SK-N-SH (cell line): ENCODE measurements at regions not wholly inside any gene's neighbourhood (a gene's known extent, or its start where the extent isn't known, plus 50 kb on each side); places are given as distances from the start of the nearest gene placed in this dataset.

ENCODE experiments used
- CTCF ChIA-PET: fragments of 300-600, 350-600 bp; formaldehyde crosslinking; extraction: SDS; loops from one replicate; lab custom pipeline; 2021; lab: Yijun Ruan, JAX
- POLR2A ChIA-PET: fragments of 350-600 bp; sonication (Branson Sonifier 250); formaldehyde crosslinking; extraction: SDS; loops from one replicate; lab custom pipeline; 2020; ENCODE audit warnings: antibody characterized with exemption, inconsistent platforms; lab: Yijun Ruan, JAX
- DNase-seq: peaks from one replicate; pipeline ENCODE4 v3.0.0; 2012
- H2AFZ ChIP-seq: fragments of 200-600 bp; sonication (generic); 2 replicates; pipeline ENCODE4 v1.8.1; 2016; ENCODE audit warnings: antibody characterized with exemption, mild to moderate bottlenecking, low read depth
- H3F3A ChIP-seq: fragments of 200-600 bp; sonication (generic); replicated peaks from 2 replicates; pipeline ENCODE3; 2016; ENCODE audit warnings: antibody characterized with exemption, mild to moderate bottlenecking; ENCODE audit not compliant: insufficient read depth
- H3K27ac ChIP-seq, 2 experiments: fragments of 200-500 bp in 1 of 2; fragments of 200-600 bp in 1 of 2; sonication (Bioruptor generic) in 1 of 2; sonication (generic), shearing (Covaris generic) in 1 of 2; 2 replicates each; pipeline versions ENCODE4 v1.5.1 to v1.6.1; 2014 to 2016; ENCODE audit warnings: low read depth in 2 of 2, inconsistent platforms in 1 of 2, low read length in 1 of 2, mild to moderate bottlenecking in 1 of 2, mixed read lengths in 1 of 2
- H3K27me3 ChIP-seq: fragments of 200-600 bp; sonication (generic), shearing (Covaris generic); 2 replicates; pipeline ENCODE4 v1.6.1; 2016; ENCODE audit warnings: mixed run types; ENCODE audit not compliant: insufficient read depth
- H3K36me3 ChIP-seq, 2 experiments: fragments of 200-500 bp in 1 of 2; fragments of 200-600 bp in 1 of 2; sonication (Bioruptor generic) in 1 of 2; sonication (generic) in 1 of 2; replicated peaks in 1 of 2; 2 replicates each; pipeline versions ENCODE3 to v1.5.1; 2014 to 2016; ENCODE audit warnings: low read length in 1 of 2, mild to moderate bottlenecking in 1 of 2; ENCODE audit not compliant: insufficient read depth in 2 of 2, control insufficient read depth in 1 of 2
- H3K4me1 ChIP-seq, 2 experiments: fragments of 200-500 bp in 1 of 2; fragments of 200-600 bp in 1 of 2; sonication (Bioruptor generic) in 1 of 2; sonication (generic), shearing (Covaris generic) in 1 of 2; 2 replicates each; pipeline versions ENCODE4 v1.5.1 to v1.6.1; 2014 to 2016; ENCODE audit warnings: low read depth in 1 of 2, low read length in 1 of 2, mixed run types in 1 of 2; ENCODE audit not compliant: insufficient read depth in 2 of 2, control insufficient read depth in 1 of 2
- H3K4me2 ChIP-seq: fragments of 200-600 bp; sonication (generic), shearing (Covaris generic); 2 replicates; pipeline ENCODE4 v1.6.1; 2017; ENCODE audit warnings: mixed run types
- H3K4me3 ChIP-seq, 2 experiments: fragments of 200-500 bp in 1 of 2; fragments of 200-600 bp in 1 of 2; sonication (Bioruptor generic) in 1 of 2; sonication (generic), shearing (Covaris generic) in 1 of 2; 2 replicates each; pipeline versions ENCODE4 v1.5.1 to v1.8.1; 2014 to 2016; ENCODE audit warnings: low read depth in 2 of 2, inconsistent platforms in 1 of 2, low read length in 1 of 2, mild to moderate bottlenecking in 1 of 2, mixed read lengths in 1 of 2, moderate library complexity in 1 of 2
- H3K79me2 ChIP-seq: fragments of 200-600 bp; sonication (generic); 2 replicates; pipeline ENCODE4 v1.8.1; 2017; ENCODE audit warnings: mild to moderate bottlenecking; ENCODE audit not compliant: insufficient read depth
- H3K9ac ChIP-seq: fragments of 200-600 bp; sonication (generic); 2 replicates; pipeline ENCODE4 v1.6.1; 2017; ENCODE audit warnings: mixed run types
- H3K9me2 ChIP-seq: fragments of 200-600 bp; sonication (generic); 2 replicates; pipeline ENCODE4 v1.6.1; 2017; ENCODE audit warnings: mixed run types
- H3K9me3 ChIP-seq: fragments of 200-600 bp; sonication (generic); 2 replicates; pipeline ENCODE4 v1.6.1; 2017; ENCODE audit warnings: mixed run types, mild to moderate bottlenecking, moderate library complexity
- H4K20me1 ChIP-seq: fragments of 200-600 bp; sonication (generic); 2 replicates; pipeline ENCODE4 v1.6.1; 2017; ENCODE audit warnings: mild to moderate bottlenecking, mixed run types; ENCODE audit not compliant: insufficient read depth
- EP300 ChIP-seq, 2 experiments: IDR thresholded peaks; 2 replicates each; pipeline versions ENCODE4 v1.4.0 to v1.6.1; 2012; ENCODE audit warnings: borderline replicate concordance in 1 of 2, low read depth in 1 of 2, low read length in 1 of 2
- FOXJ3 ChIP-seq: sonication (generic); formaldehyde crosslinking; IDR thresholded peaks from 2 replicates; pipeline ENCODE4 v1.5.1; 2020; ENCODE audit warnings: mild to moderate bottlenecking, missing genetic modification reagents
- GATA2 ChIP-seq: sonication (generic); formaldehyde crosslinking; IDR thresholded peaks from 2 replicates; pipeline ENCODE4 v1.5.0; 2020; ENCODE audit warnings: mild to moderate bottlenecking, missing genetic modification reagents
- MAX ChIP-seq: IDR thresholded peaks from 2 replicates; pipeline ENCODE4 v1.4.0; 2012; ENCODE audit warnings: low read depth
- MEF2A ChIP-seq: IDR thresholded peaks from 2 replicates; pipeline ENCODE4 v1.4.0; 2012; ENCODE audit warnings: low read depth, borderline replicate concordance
- NFIC ChIP-seq: IDR thresholded peaks from 2 replicates; pipeline ENCODE4 v1.4.0; 2012; ENCODE audit warnings: borderline replicate concordance
- PBX3 ChIP-seq: IDR thresholded peaks from 2 replicates; pipeline ENCODE4; 2012
- RAD21 ChIP-seq: IDR thresholded peaks from 2 replicates; pipeline ENCODE4 v1.6.1; 2012; ENCODE audit warnings: mild to moderate bottlenecking, low read length
- REST ChIP-seq: IDR thresholded peaks from 2 replicates; pipeline ENCODE4 v1.6.1; 2012; ENCODE audit warnings: mild to moderate bottlenecking, low read depth, low read length, moderate library complexity
- RXRA ChIP-seq: IDR thresholded peaks from 2 replicates; pipeline ENCODE4 v1.4.0; 2012; ENCODE audit warnings: low read depth, mild to moderate bottlenecking, borderline replicate concordance
- TAF1 ChIP-seq: IDR thresholded peaks from 2 replicates; pipeline ENCODE4 v1.6.1; 2012; ENCODE audit warnings: low read depth, mild to moderate bottlenecking, low read length, moderate library complexity, borderline replicate concordance
- USF2 ChIP-seq: fragments of 150-350 bp; IDR thresholded peaks from 2 replicates; pipeline ENCODE4 v1.6.1; 2017; ENCODE audit warnings: antibody characterized with exemption, low read length, low read depth, borderline replicate concordance
- WGBS: methylation state at CpG from one replicate; pipeline ENCODE4 v1.1.6; 2017; ENCODE audit warnings: low lambda C conversion rate; 5-methylcytosine and 5-hydroxymethylcytosine counted together

GRCh38 chrX:130516123-130516522, 114.3 kb downstream of the RBMX2 start:
- Histone ChIP-seq H3K79me2 (no peaks in the 10 kb centered on the region), H3K9ac (no peak overlapping the region), H3K4me1 (no peaks in the 10 kb centered on the region), H4K20me1 (no peaks in the 10 kb centered on the region), H3K9me3 (no peaks in the 10 kb centered on the region), H3F3A (no peaks in the 10 kb centered on the region), H3K27me3 (no peaks in the 10 kb centered on the region), H3K4me2 (no peak overlapping the region), H3K36me3 (no peaks in the 10 kb centered on the region), H3K27ac (no peak overlapping the region), H2AFZ (no peak overlapping the region), H3K9me2 (no peaks in the 10 kb centered on the region), H3K4me3 (no peak overlapping the region)
- DNase-seq = no peak
- TF ChIP-seq PBX3 (no peak), FOXJ3 (CRISPR knock-in tag) (no peak), MAX (no peak), MEF2A (no peak), GATA2 (CRISPR knock-in tag) (no peak), TAF1 (no peak), REST (no peak), RAD21 (no peak), EP300 (IDR thresholded peaks at IDR 0.05; ENCODE audit: borderline replicate concordance in 1 of 2, low read depth in 1 of 2, low read length in 1 of 2) (no peak), NFIC (no peak), RXRA (no peak), USF2 (no peak)
- WGBS = 10% methylated on average over 1 of the region's 1 CpG
- ChIA-PET POLR2A (no interaction called here), CTCF (no interaction called here)
